ENCODE measurements at regions not wholly inside any gene's neighbourhood (a gene's known extent, or its start where the extent isn't known, plus 50 kb on each side); places are given as distances from the start of the nearest gene placed in this dataset.
A peak's percentile ranks its signal among the peaks of the same experiment; 100 is the strongest.

GRCh38 chr2:215727507-215728503 lies 285.5 kb downstream of the MREG start (continued):
- TF ChIP-seq DMTF1 (CRISPR knock-in tag; IDR thresholded peaks at IDR 0.05) (no peak), TEF (CRISPR knock-in tag; IDR thresholded peaks at IDR 0.05) (no peak), ZNF354B (CRISPR knock-in tag; IDR thresholded peaks at IDR 0.05) (no peak), KLF15 (CRISPR knock-in tag; IDR thresholded peaks at IDR 0.05; ENCODE audit: borderline replicate concordance) (no peak), RBFOX2 (IDR thresholded peaks at IDR 0.05; ENCODE audit: low read depth, low read length) (no peak), ZBTB8A (CRISPR knock-in tag; IDR thresholded peaks at IDR 0.05; ENCODE audit: borderline replicate concordance, low read depth) (no peak), ZNF644 (CRISPR knock-in tag; IDR thresholded peaks at IDR 0.05; ENCODE audit: low read depth) (peak; percentile 93), ZSCAN5A (CRISPR knock-in tag; IDR thresholded peaks at IDR 0.05; ENCODE audit: borderline replicate concordance) (no peak), KDM4B (CRISPR knock-in tag; IDR thresholded peaks at IDR 0.05) (no peak), ZNF564 (CRISPR knock-in tag; IDR thresholded peaks at IDR 0.05) (no peak), KLF13 (CRISPR knock-in tag; IDR thresholded peaks at IDR 0.05) (no peak), ZNF296 (CRISPR knock-in tag; conservative IDR thresholded peaks at IDR 0.05) (no peak), MATR3 (CRISPR knock-in tag; IDR thresholded peaks at IDR 0.05) (no peak), ZNF256 (CRISPR knock-in tag; conservative IDR thresholded peaks at IDR 0.05) (no peak), ZNF563 (CRISPR knock-in tag; IDR thresholded peaks at IDR 0.05) (no peak), ZNF274 (CRISPR knock-in tag; IDR thresholded peaks at IDR 0.05) (no peak), ZNF263 (CRISPR knock-in tag; IDR thresholded peaks at IDR 0.05) (no peak), ARID2 (CRISPR knock-in tag; IDR thresholded peaks at IDR 0.05; ENCODE audit: borderline replicate concordance) (no peak), ZNF234 (CRISPR knock-in tag; conservative IDR thresholded peaks at IDR 0.05) (no peak), ZNF781 (CRISPR knock-in tag; IDR thresholded peaks at IDR 0.05; ENCODE audit: borderline replicate concordance, not compliant biosample characterization) (no peak), GRHL1 (CRISPR knock-in tag; conservative IDR thresholded peaks at IDR 0.05) (no peak), TCF7 (IDR thresholded peaks at IDR 0.05; ENCODE audit: low read depth) (peak; percentile 62), ZNF235 (CRISPR knock-in tag; IDR thresholded peaks at IDR 0.05; ENCODE audit: borderline replicate concordance) (no peak), ZFP36L2 (CRISPR knock-in tag; IDR thresholded peaks at IDR 0.05) (no peak), TARDBP (CRISPR knock-in tag; IDR thresholded peaks at IDR 0.05) (0 out of 2 replicates have a peak, but pooled peaks have one; percentile 31)

All from HepG2 (cell line).